SK-N-MC (cell line): ENCODE measurements at regions not wholly inside any gene's neighbourhood (a gene's known extent, or its start where the extent isn't known, plus 50 kb on each side); places are given as distances from the start of the nearest gene placed in this dataset.

ENCODE experiments used
- DNase-seq: peaks from one replicate; pipeline ENCODE4 v3.0.0-alpha.2; 2011; ENCODE audit warnings: low read depth, low spot score
- H3K27ac ChIP-seq: fragments of 200-600 bp; sonication (generic); 2 replicates; pipeline ENCODE4 v1.5.1; 2016; ENCODE audit warnings: mixed run types
- H3K36me3 ChIP-seq: fragments of 200-600 bp; sonication (generic); 2 replicates; pipeline ENCODE4 v1.6.1; 2017; ENCODE audit warnings: antibody characterized with exemption, low read length, mixed read lengths; ENCODE audit not compliant: insufficient read depth
- H3K4me3 ChIP-seq: fragments of 200-600 bp; sonication (generic); 2 replicates; pipeline ENCODE4 v1.5.1; 2016
- H3K9ac ChIP-seq: fragments of 200-600 bp; sonication (generic); 2 replicates; pipeline ENCODE4 v1.8.0; 2017; ENCODE audit warnings: mixed run types, mixed read lengths; ENCODE audit not compliant: insufficient read length
- H3K9me3 ChIP-seq: fragments of 200-600 bp; sonication (generic); 2 replicates; pipeline ENCODE4 v1.6.1; 2017; ENCODE audit warnings: low read depth, mild to moderate bottlenecking, antibody characterized with exemption, low read length, moderate library complexity, mixed read lengths
- EZH2 ChIP-seq: fragments of 200-600 bp; sonication (generic); IDR thresholded peaks from one replicate; pipeline ENCODE4 v1.6.1; 2017; ENCODE audit warnings: antibody characterized with exemption
- FOXP2 ChIP-seq: optimal IDR thresholded peaks from 2 replicates; pipeline ENCODE3; 2011; ENCODE audit warnings: mild to moderate bottlenecking, moderate library complexity; ENCODE audit not compliant: insufficient read depth; ENCODE audit errors: extremely low read length, control extremely low read depth
- POLR2AphosphoS5 ChIP-seq: IDR thresholded peaks from 2 replicates; pipeline ENCODE4 v1.6.1; 2012; ENCODE audit warnings: mild to moderate bottlenecking, low read depth, low read length, borderline replicate concordance

DNA sequence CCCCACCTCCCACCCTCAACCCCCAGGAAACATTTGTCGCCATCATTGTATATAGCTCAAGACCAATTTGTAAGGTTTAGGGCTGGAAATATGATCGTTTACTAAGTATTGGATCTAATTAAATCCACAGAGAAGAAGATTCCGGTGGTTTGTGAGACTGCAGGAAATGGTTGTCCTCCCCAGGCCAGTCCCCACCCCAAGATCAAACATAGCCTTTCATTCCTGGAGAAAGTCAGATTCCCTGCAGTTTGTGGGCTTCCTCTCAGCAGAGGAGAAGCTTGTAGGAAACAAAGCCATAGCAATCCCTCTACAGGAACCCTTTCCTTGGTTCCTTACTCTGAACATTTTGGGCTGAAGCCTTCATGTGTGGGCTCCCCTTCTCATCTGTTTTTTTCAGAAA is 79.2 kb upstream of the TBCA start:
- Histone ChIP-seq H3K4me3 (peak overlapping the region; percentile 1; the same call in 1 of the 2 replicates), H3K9me3 (no peaks in the 10 kb centered on the region), H3K27ac (peak overlapping the region; percentile 23), H3K36me3 (no peaks in the 10 kb centered on the region), H3K9ac (peak overlapping the region; percentile 8)
- TF ChIP-seq FOXP2 (no peak), EZH2 (no peak), POLR2AphosphoS5 (no peak)
- no peak for DNase-seq

DNA sequence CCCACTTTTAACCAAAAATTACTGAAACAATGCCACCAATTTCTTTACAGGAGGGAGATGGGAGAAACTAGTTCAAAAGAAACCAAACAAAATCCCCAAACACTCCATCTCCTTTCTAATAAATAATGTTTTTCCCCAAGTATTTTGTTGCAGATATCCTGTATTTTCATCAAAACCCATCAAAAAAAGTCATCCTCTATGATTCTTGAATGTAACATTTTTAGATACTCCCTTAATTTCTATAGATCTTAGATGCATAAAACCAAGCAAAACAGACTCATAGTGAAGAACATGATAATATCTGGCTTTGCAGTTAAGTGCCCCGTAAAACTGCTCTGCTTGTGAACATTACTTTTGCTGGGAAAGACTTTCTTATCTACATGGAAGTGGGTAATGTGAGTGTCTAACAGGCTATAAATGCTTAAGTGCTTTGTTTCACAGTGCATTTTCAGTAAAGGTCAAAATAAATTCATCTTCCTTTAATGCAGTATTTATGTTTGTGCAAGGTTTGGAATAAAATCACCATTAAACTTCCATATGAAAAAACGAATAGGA is 77.3 kb upstream of the TBCA start:
- DNase-seq = no peak
- Histone ChIP-seq H3K27ac (peak overlapping the region; percentile 75), H3K36me3 (no peaks in the 10 kb centered on the region), H3K9me3 (no peaks in the 10 kb centered on the region), H3K9ac (no peak overlapping the region), H3K4me3 (peak overlapping the region; percentile 82; the same call in 1 of the 2 replicates)
- no peak for TF ChIP-seq FOXP2
- TF ChIP-seq POLR2AphosphoS5 = no peak
- TF ChIP-seq EZH2 = no peak

DNA sequence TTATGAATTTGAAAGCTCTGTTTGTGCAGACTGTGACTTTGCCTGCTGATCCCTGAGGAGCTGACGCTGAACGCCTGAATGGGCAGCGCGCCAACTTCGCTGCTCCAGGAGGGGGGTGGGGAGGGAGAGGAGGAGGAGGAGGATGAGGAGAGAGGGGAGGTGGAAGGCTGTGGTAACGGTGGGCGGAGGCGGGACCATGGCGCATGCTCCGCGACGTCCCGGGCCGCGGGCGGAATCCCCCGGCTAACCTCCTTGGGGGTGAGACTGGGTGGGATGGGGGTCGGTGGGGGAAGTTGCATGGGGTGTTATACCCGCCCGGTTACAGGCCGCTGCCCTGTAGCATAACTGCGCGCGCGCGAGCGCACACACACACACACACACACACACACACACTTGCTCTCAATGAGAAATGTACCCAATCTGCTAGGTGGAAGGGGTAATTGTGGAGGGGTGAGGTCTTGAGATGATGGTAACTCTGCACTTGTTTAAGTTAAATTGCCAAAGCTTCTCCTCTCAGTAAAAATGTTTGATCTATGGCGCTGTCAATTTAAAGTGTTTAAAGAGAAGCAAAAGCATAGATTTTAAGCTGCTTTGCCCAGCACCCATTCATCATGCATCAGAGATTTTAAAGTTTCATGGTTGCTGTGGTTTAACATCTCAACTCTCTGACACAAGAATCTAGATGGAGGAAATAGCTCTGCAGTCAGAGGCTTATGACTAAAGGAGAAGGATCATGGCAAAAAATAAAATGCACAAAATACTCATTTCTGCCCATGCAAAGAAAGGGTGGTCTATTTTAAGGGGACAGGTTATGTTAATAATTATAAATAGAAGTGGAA is 76.6 kb upstream of the TBCA start:
- TF ChIP-seq FOXP2 (no peak), EZH2 (no peak), POLR2AphosphoS5 (peak; percentile 50)
- Histone ChIP-seq H3K9ac (peak overlapping the region; percentile 69), H3K9me3 (no peaks in the 10 kb centered on the region), H3K36me3 (no peaks in the 10 kb centered on the region), H3K4me3 (peak overlapping the region; percentile 82), H3K27ac (peak overlapping the region; percentile 75)
- peak; percentile 55 for DNase-seq

DNA sequence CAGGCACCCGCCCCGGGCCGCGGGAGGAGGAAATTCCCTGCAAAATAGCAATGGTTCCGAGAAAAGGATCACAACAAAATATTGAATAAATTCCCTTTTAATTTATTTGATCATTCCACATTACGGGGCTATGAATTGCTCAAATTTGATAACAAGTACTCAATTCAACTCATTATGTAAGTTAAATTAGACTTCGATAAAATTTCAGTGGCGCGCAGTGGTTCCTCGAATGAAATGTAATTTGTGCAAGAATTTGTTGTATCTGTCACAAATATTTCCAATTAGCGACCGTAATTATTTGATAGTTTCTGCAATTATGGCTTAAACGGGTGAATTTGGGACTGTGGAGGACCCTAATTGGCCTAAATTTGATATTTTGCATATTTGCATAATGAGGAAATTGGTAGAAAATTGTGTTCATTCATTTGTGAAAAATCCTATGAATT is 76.0 kb upstream of the TBCA start:
- no peak for DNase-seq
- Histone ChIP-seq H3K36me3 (no peaks in the 10 kb centered on the region), H3K9me3 (no peaks in the 10 kb centered on the region), H3K9ac (peak overlapping the region; percentile 69), H3K27ac (peak overlapping the region; percentile 75), H3K4me3 (peak overlapping the region; percentile 82)
- no peak for TF ChIP-seq FOXP2
- no peak for TF ChIP-seq POLR2AphosphoS5
- no peak for TF ChIP-seq EZH2

DNA sequence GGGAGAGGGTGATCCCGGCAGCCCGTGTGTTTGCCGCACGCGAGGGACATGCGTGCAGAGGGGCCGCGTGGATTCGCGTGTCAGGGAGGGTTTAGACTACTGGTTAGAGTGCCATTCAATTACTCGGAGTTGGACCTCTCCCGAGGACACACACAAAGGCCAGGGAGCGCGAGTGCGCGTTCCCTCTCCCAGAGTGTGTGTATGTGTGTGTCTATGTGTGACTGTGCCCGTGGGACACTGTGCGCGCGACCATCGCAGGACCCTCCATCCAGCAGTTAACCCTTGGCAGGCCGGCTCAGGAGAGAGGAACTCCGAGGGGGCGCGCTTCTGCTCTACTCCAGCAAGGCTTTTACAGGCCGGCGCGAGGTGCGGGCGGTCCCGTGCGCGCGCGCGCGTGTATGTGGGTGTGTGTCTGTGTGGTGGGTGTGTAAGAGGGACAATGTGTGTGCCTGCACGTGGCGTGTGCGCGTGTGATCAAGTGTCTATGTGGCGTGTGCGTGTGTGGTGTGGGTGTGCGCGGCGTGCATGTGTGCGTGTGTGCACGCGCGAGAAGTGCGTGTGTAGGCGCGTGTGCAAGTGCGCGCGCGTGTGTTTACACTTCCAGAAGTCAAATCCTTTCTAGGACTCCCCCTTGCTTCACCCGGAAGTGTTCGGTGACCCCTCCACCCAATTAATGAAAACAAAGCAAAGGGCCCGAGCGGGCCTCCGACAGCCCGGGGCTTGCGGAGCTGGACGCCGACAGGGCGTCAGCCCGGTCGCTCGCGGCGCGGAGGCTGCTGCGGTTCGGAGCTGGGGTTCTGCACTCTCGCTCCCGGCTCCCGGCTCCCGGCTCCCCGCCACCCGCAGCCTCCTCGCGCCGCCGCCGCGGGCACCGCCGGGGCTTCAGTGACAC is 75.3 kb upstream of the TBCA start:
- Histone ChIP-seq H3K9me3 (no peaks in the 10 kb centered on the region), H3K36me3 (no peaks in the 10 kb centered on the region), H3K27ac (peak overlapping the region; percentile 75), H3K9ac (peak overlapping the region; percentile 69), H3K4me3 (peak overlapping the region; percentile 82)
- DNase-seq = no peak
- no peak for TF ChIP-seq EZH2
- TF ChIP-seq FOXP2 = no peak
- no peak for TF ChIP-seq POLR2AphosphoS5

DNA sequence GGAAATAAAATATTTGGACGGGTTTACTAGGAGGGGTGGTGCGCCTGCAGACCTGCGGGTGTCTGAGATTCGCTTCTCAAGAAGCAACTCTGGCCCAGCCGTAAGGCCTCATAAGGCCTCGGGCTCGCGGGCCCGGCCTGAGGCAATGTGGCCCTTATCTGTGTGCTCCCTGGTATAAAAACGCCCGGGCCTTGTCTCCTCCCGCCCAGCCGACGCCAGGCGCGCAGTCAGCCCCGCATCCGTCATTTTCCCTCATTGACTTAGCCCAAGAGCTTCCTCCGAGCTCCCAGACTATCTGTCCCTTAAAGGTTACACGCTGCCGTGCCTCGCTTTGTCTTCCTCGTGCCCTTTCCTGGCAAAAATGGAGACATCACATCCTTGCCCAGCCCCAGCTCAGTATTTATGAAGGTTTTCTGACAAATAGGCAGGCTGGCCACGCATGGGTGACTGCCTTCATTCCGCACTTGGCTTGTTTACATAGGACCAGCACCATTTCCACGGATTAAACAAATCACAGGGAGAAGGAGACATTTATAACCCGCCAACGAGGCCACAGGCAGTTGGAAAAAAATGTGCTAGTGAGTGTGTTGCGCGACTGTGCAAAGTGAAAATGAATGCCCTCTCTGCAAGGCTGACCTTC is 74.5 kb upstream of the TBCA start:
- H3K4me3 ChIP-seq = no peak overlapping the region
- no peak for DNase-seq
- H3K9ac ChIP-seq = no peak overlapping the region
- no peak overlapping the region for H3K27ac ChIP-seq
- no peaks in the 10 kb centered on the region for H3K9me3 ChIP-seq
- no peaks in the 10 kb centered on the region for H3K36me3 ChIP-seq
- TF ChIP-seq FOXP2 = no peak
- no peak for TF ChIP-seq POLR2AphosphoS5
- TF ChIP-seq EZH2 = no peak

DNA sequence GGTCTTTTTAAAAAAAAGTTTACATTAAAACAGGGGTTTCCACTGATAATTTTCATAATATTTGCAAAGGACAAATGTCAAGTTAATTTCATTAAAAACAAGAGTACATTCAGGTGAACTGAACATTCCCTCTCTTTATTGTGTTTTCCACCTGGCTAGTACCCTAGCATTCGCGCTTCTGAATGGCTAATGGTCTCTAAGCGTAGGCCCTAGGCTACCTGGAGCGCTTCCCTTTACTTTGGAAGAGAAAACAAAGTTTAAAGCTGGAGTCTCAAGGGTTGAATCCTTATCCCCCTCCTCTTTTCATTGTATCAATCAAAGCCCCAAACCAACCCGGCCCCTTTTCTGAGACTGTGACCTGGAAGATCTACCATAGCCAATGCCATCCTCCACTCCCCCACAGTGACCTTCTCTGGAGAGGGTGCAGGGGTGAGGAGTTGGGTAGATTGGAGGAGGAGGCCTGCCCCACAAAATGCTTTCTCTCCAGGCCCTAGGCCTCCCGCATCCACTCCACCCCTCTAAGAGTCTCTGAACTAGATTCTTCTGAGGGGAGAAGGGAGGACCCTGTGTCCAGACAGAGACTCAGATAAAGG is 73.3 kb upstream of the TBCA start:
- Histone ChIP-seq H3K9me3 (no peaks in the 10 kb centered on the region), H3K4me3 (no peak overlapping the region), H3K36me3 (no peaks in the 10 kb centered on the region), H3K27ac (no peak overlapping the region), H3K9ac (no peak overlapping the region)
- DNase-seq = no peak
- TF ChIP-seq EZH2 (no peak), POLR2AphosphoS5 (no peak), FOXP2 (no peak)
